ENCODE measurements at regions not wholly inside any gene's neighbourhood (a gene's known extent, or its start where the extent isn't known, plus 50 kb on each side); places are given as distances from the start of the nearest gene placed in this dataset.

GRCh38 chr12:17809206-17809605, 280.8 kb downstream of the RERGL start:
- DNase-seq = no peak

- DNase-seq = no peak
Measured at GRCh38 chr12:17802657-17803641, 287.0 kb downstream of the RERGL start.

GRCh38 chr12:17793854-17794253, 296.1 kb downstream of the RERGL start:
- DNase-seq = no peak

GRCh38 chr12:17778242-17778641, 311.8 kb downstream of the RERGL start:
- no peak for DNase-seq

GRCh38 chr12:17763366-17763765, 326.6 kb downstream of the RERGL start:
- no peak for DNase-seq

- DNase-seq = no peak
Measured at GRCh38 chr12:17759982-17760381, 330.0 kb downstream of the RERGL start.

Data from right lung (tissue), 2 donors.